ENCODE measurements at regions not wholly inside any gene's neighbourhood (a gene's known extent, or its start where the extent isn't known, plus 50 kb on each side); places are given as distances from the start of the nearest gene placed in this dataset.

DNA sequence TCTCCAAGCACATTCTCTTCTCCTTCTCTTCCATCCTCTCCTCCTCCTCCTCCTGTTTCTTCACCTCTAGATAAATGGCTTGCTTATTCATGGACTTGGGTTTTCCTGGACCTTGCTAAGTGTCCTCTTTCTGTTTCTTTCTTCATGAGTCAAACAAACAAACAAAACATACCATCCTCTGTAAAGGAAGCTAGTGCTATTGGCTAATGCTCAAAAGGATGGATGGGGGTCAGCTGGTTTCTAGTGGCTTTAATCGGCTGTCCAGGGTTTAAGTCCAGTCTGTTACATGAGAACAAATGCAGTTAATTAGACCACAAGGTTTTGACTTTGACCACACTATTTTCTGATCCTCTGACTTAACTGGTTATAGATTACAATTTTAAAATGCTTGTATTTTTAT is 83.8 kb upstream of the TSPAN2 start (continued):
- TF ChIP-seq CHD7 (IDR thresholded peaks at IDR 0.05; ENCODE audit: insufficient replicate concordance, low read length), result no peak
- TF ChIP-seq SP2 (IDR thresholded peaks at IDR 0.05; ENCODE audit: low read length), result no peak
- TF ChIP-seq KDM5A (IDR thresholded peaks at IDR 0.05; ENCODE audit: low read length), result no peak

Measured in H1 (cell line).